22Rv1 (cell line): ENCODE measurements at regions not wholly inside any gene's neighbourhood (a gene's known extent, or its start where the extent isn't known, plus 50 kb on each side); places are given as distances from the start of the nearest gene placed in this dataset.

Source experiments
- H3K27ac ChIP-seq: fragments of 450-650 bp; 2 replicates; pipeline ENCODE4 v1.5.1; 2017
- CTCF ChIP-seq: fragments of 450-650 bp; IDR thresholded peaks from 2 replicates; pipeline ENCODE4 v1.5.1; 2017; ENCODE audit warnings: mild to moderate bottlenecking
- ZFX ChIP-seq: fragments of 450-650 bp; IDR thresholded peaks from 2 replicates; pipeline ENCODE4 v1.6.1; 2017; ENCODE audit warnings: antibody characterized with exemption, borderline replicate concordance

- no peak for TF ChIP-seq CTCF
- no peak for TF ChIP-seq ZFX
- no peak overlapping the region for H3K27ac ChIP-seq
Measured at GRCh38 chr1:38361566-38361965, 315.0 kb upstream of the POU3F1 start.

GRCh38 chr1:38360807-38361206, 314.2 kb upstream of the POU3F1 start:
- TF ChIP-seq ZFX (no peak), CTCF (no peak)
- no peak overlapping the region for H3K27ac ChIP-seq

- no peak overlapping the region for H3K27ac ChIP-seq
- TF ChIP-seq ZFX (no peak), CTCF (no peak)
Measured at GRCh38 chr1:38353956-38354355, 307.4 kb upstream of the POU3F1 start.

GRCh38 chr1:38352869-38353268, 306.3 kb upstream of the POU3F1 start:
- H3K27ac ChIP-seq = no peak overlapping the region
- TF ChIP-seq CTCF = no peak
- TF ChIP-seq ZFX = no peak

GRCh38 chr1:38347446-38348175, 301.0 kb upstream of the POU3F1 start:
- TF ChIP-seq ZFX = no peak
- TF ChIP-seq CTCF = no peak
- H3K27ac ChIP-seq = no peak overlapping the region

GRCh38 chr1:38344716-38345115, 298.1 kb upstream of the POU3F1 start:
- TF ChIP-seq ZFX (no peak), CTCF (no peak)
- no peak overlapping the region for H3K27ac ChIP-seq

- no peak overlapping the region for H3K27ac ChIP-seq
- no peak for TF ChIP-seq CTCF
Measured at GRCh38 chr1:38341694-38342093, 295.1 kb upstream of the POU3F1 start.
